GM23338 (cell line): ENCODE measurements at regions not wholly inside any gene's neighbourhood (a gene's known extent, or its start where the extent isn't known, plus 50 kb on each side); places are given as distances from the start of the nearest gene placed in this dataset.

Experiments
- ATAC-seq: fragments of 200-7000 bp; cut with Tn5 transposase; 3 replicates; pipeline ENCODE4 v1.9.1; 2020
- DNase-seq: peaks from one replicate; pipeline ENCODE4 v3.0.0-alpha.2; 2015; ENCODE audit warnings: low spot score
- H2AFZ ChIP-seq: fragments of 200-600 bp; sonication (generic); 2 replicates; pipeline ENCODE4 v1.8.0; 2016; ENCODE audit warnings: antibody characterized with exemption, mild to moderate bottlenecking, moderate library complexity
- H3F3A ChIP-seq: fragments of 200-600 bp; sonication (generic); replicated peaks from 2 replicates; pipeline ENCODE4 v1.8.0; 2017; ENCODE audit warnings: antibody characterized with exemption, mixed run types, low read depth
- H3K27ac ChIP-seq: fragments of 200-600 bp; sonication (generic); 2 replicates; pipeline ENCODE4 v1.6.1; 2016; ENCODE audit warnings: low read depth
- H3K27me3 ChIP-seq: fragments of 200-600 bp; sonication (generic); 2 replicates; pipeline ENCODE4 v1.8.0; 2016; ENCODE audit warnings: mild to moderate bottlenecking, mixed run types, moderate library complexity; ENCODE audit not compliant: insufficient read depth
- H3K36me3 ChIP-seq: fragments of 200-600 bp; sonication (generic); 2 replicates; pipeline ENCODE4 v1.8.0; 2016; ENCODE audit warnings: mild to moderate bottlenecking; ENCODE audit not compliant: insufficient read depth
- H3K4me1 ChIP-seq: fragments of 200-600 bp; sonication (generic); 2 replicates; pipeline ENCODE4 v1.8.0; 2016; ENCODE audit warnings: mild to moderate bottlenecking, moderate library complexity; ENCODE audit not compliant: insufficient read depth
- H3K4me2 ChIP-seq: fragments of 200-600 bp; sonication (generic); 2 replicates; pipeline ENCODE4 v1.7.1; 2017; ENCODE audit warnings: mixed run types
- H3K4me3 ChIP-seq: fragments of 200-600 bp; sonication (generic); 2 replicates; pipeline ENCODE4 v1.6.1; 2016; ENCODE audit warnings: mixed run types
- H3K79me2 ChIP-seq: fragments of 200-600 bp; sonication (generic); replicated peaks from 2 replicates; pipeline ENCODE4 v1.8.0; 2017; ENCODE audit warnings: mild to moderate bottlenecking; ENCODE audit not compliant: insufficient read depth
- H3K9me2 ChIP-seq: fragments of 200-600 bp; sonication (generic); 2 replicates; pipeline ENCODE4 v1.8.0; 2017; ENCODE audit not compliant: insufficient read depth
- H4K20me1 ChIP-seq: fragments of 200-600 bp; sonication (generic); replicated peaks from 2 replicates; pipeline ENCODE4 v1.8.0; 2017; ENCODE audit warnings: mild to moderate bottlenecking; ENCODE audit not compliant: insufficient read depth
- H3K27ac Mint-ChIP-seq: 2 replicates; pipeline ENCODE4 v1.8.0; 2020; ENCODE audit warnings: inconsistent platforms, mild to moderate bottlenecking, moderate library complexity, mixed read lengths
- H3K27me3 Mint-ChIP-seq: 3 replicates; pipeline ENCODE4 v1.8.0; 2022; ENCODE audit warnings: low read depth, mild to moderate bottlenecking, moderate library complexity, mixed read lengths, inconsistent platforms; ENCODE audit not compliant: insufficient read depth, poor library complexity
- H3K36me3 Mint-ChIP-seq: 3 replicates; pipeline ENCODE4 v1.8.0; 2021; ENCODE audit warnings: low read depth, mild to moderate bottlenecking, inconsistent platforms, moderate library complexity, mixed read lengths
- H3K4me1 Mint-ChIP-seq: 3 replicates; pipeline ENCODE4 v1.8.0; 2020; ENCODE audit warnings: mild to moderate bottlenecking, inconsistent platforms, mixed read lengths
- H3K4me3 Mint-ChIP-seq: 3 replicates; pipeline ENCODE4 v1.8.0; 2021; ENCODE audit warnings: moderate library complexity, mild to moderate bottlenecking, inconsistent platforms, mixed read lengths
- H3K9me3 Mint-ChIP-seq: 3 replicates; pipeline ENCODE4 v1.8.0; 2020; ENCODE audit warnings: moderate library complexity, mild to moderate bottlenecking, inconsistent platforms, mixed read lengths
- CTCF ChIP-seq, 2 experiments: fragments of 200-600 bp in 1 of 2; sonication (generic) in 1 of 2; conservative IDR thresholded peaks; 2 replicates each; pipeline versions ENCODE4 v1.5.1 to v1.6.1; 2016 to 2017; ENCODE audit warnings: antibody characterized with exemption in 2 of 2, low read depth in 2 of 2, mild to moderate bottlenecking in 2 of 2, moderate library complexity in 1 of 2
- ETS1 ChIP-seq: IDR thresholded peaks from 2 replicates; pipeline ENCODE4 v1.6.1; 2016; ENCODE audit warnings: antibody characterized with exemption
- JUNB ChIP-seq: IDR thresholded peaks from one replicate; pipeline ENCODE4 v1.6.1; 2016; ENCODE audit warnings: antibody characterized with exemption; ENCODE audit not compliant: unreplicated experiment
- NANOG ChIP-seq: IDR thresholded peaks from 2 replicates; pipeline ENCODE4 v1.6.1; 2016; ENCODE audit warnings: antibody characterized with exemption, borderline replicate concordance
- POLR2AphosphoS5 ChIP-seq: IDR thresholded peaks from 2 replicates; pipeline ENCODE4 v1.6.1; 2016; ENCODE audit warnings: antibody characterized with exemption, low read depth
- REST ChIP-seq: IDR thresholded peaks from one replicate; pipeline ENCODE4 v1.6.1; 2018; ENCODE audit warnings: antibody characterized with exemption; ENCODE audit not compliant: unreplicated experiment
- ZNF331 ChIP-seq: fragments of 250-450 bp; sonication (Bioruptor Pico); IDR thresholded peaks from 2 replicates; pipeline ENCODE4 v1.5.0; 2020; ENCODE audit warnings: low read depth, mild to moderate bottlenecking, moderate library complexity

DNA sequence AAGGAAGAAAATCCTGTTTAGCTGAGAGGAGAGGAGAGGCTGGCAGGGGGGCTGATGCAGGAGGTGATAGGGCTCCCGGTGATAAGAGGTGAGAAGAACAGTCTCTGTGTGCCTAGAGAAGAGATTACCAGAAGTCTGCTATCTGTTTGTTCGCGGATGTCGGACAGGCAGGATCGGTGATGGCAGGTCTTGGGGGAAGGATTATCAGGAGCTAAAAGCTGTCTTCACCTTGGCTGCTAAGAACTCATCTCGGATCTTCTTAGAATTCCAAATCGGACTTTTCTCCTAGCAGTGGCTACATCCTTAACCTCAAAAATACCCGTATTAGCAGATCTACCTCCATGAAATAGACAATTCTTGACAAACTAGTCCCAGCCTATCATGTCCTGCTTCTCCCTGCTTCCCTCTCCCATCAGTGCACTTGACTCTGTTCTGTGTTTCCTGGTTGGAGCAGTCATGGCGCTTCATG, 282.1 kb upstream of the TRIB2 start (continued):
- no peak for TF ChIP-seq JUNB
- no peak for TF ChIP-seq ZNF331
- no peak for TF ChIP-seq REST

DNA sequence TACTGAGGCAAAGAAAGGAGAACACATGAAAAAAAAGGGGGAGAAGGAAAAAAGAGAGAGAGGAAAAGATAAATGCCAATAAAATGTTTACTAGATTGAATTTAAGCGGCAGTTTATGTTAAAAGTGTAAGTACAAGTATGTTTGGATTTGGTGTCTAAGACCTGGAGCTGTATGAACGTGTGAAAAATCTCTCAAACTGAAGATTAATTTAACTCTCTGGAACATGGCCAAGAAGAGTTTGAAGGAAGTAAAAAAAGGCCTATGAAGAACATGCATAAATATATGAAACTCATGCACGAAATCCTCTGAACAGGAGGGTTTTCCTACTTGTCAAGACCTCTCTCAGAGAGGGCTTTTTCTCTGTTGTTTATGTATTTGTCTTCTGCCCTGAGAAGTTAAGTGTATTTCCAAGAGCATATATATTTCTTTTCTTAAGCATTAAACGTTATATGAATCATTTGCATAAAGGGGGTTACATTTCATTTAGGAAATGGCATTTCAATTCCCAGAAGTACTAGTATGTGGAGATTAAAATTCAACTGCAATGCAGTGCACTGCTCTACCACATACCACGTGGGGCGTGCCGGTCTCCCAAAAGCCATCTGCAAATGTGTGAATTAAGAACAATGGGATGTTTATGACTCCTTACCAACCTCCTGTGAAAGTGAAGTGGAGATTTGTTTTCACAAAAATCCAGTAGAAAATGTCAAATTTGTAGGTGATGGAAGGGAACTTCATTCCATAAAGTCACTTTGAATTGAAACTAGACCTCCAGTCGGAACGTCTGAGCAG, 281.1 kb upstream of the TRIB2 start:
- no peak for ATAC-seq
- no peak for TF ChIP-seq CTCF (conservative IDR thresholded peaks at IDR 0.05; ENCODE audit: low read depth in 2 of 2)
- no peak for TF ChIP-seq ZNF331
- TF ChIP-seq NANOG: no peak
- no peak for TF ChIP-seq REST
- no peak for TF ChIP-seq POLR2AphosphoS5
- no peak for TF ChIP-seq ETS1

More for the DNA sequence above, 281.1 kb upstream of the TRIB2 start:
- no peaks in the 10 kb centered on the region for H3K27me3 ChIP-seq
- no peak overlapping the region for H3K27ac ChIP-seq
- no peak for DNase-seq
- H3K4me2 ChIP-seq: no peak overlapping the region
- no peaks in the 10 kb centered on the region for H4K20me1 ChIP-seq
- H3K9me2 ChIP-seq: peaks cover 3% of the 10 kb centered on the region; the same call in 1 of the 2 replicates
- H3K36me3 Mint-ChIP-seq: no peaks in the 10 kb centered on the region
- H3K4me1 ChIP-seq: no peaks in the 10 kb centered on the region
- no peaks in the 10 kb centered on the region for H3F3A ChIP-seq
- peaks cover 7% of the 10 kb centered on the region; the same call in 2 of the 3 replicates for H3K4me1 Mint-ChIP-seq
- H3K27me3 Mint-ChIP-seq: no peaks in the 10 kb centered on the region
- H3K79me2 ChIP-seq: no peaks in the 10 kb centered on the region
- H3K27ac Mint-ChIP-seq: no peak overlapping the region
- peak overlapping the region; percentile 53; the same call in 1 of the 2 replicates for H2AFZ ChIP-seq
- no peaks in the 10 kb centered on the region for H3K36me3 ChIP-seq
- H3K9me3 Mint-ChIP-seq: no peaks in the 10 kb centered on the region
- no peak overlapping the region for H3K4me3 Mint-ChIP-seq
- H3K4me3 ChIP-seq: no peak overlapping the region
